ENCODE measurements at regions not wholly inside any gene's neighbourhood (a gene's known extent, or its start where the extent isn't known, plus 50 kb on each side); places are given as distances from the start of the nearest gene placed in this dataset.

- TF ChIP-seq CTCF (IDR thresholded peaks at IDR 0.05; ENCODE audit: low read depth, low read length) (no peak), POLR2A (IDR thresholded peaks at IDR 0.05; ENCODE audit: extremely low read depth, insufficient read length) (no peak), MYC (IDR thresholded peaks at IDR 0.05; ENCODE audit: low read depth, low read length) (no peak)
Observed at GRCh38 chr3:102577082-102577789, 142.4 kb downstream of the ZPLD1 start.

Measured in NB4 (cell line).